GM12878 (cell line): ENCODE measurements at regions not wholly inside any gene's neighbourhood (a gene's known extent, or its start where the extent isn't known, plus 50 kb on each side); places are given as distances from the start of the nearest gene placed in this dataset.

Experiments used
- ATF2 ChIP-seq: IDR thresholded peaks from 2 replicates; pipeline ENCODE4 v1.6.1; 2012; ENCODE audit warnings: low read length, inconsistent platforms
- CBFB ChIP-seq: IDR thresholded peaks from 2 replicates; pipeline ENCODE4 v1.6.1; 2016; ENCODE audit warnings: antibody characterized with exemption, low read depth
- CTCF ChIP-seq, 3 experiments: IDR thresholded peaks in 2 of 3; conservative IDR thresholded peaks in 1 of 3; 2 replicates each; pipeline ENCODE4 v1.5.1; 2011; ENCODE audit warnings: low read depth in 3 of 3, low read length in 3 of 3, mild to moderate bottlenecking in 3 of 3, control low read depth in 2 of 3, moderate library complexity in 2 of 3, inconsistent platforms in 1 of 3, mixed read lengths in 1 of 3; ENCODE audit not compliant: control insufficient read depth in 2 of 3, insufficient read depth in 1 of 3; ENCODE audit errors: extremely low read depth in 1 of 3
- HDGF ChIP-seq: fragments of 450-650 bp; IDR thresholded peaks from 2 replicates; pipeline ENCODE4 v1.6.1; 2016; ENCODE audit warnings: antibody characterized with exemption
- POLR2A ChIP-seq: IDR thresholded peaks from 2 replicates; pipeline ENCODE4 v1.6.1; 2011; ENCODE audit warnings: low read depth, mild to moderate bottlenecking, low read length
- POLR2AphosphoS5 ChIP-seq: IDR thresholded peaks from 2 replicates; pipeline ENCODE4 v1.6.1; 2011; ENCODE audit warnings: mild to moderate bottlenecking, low read length, inconsistent platforms
- ZNF24 ChIP-seq: fragments of 450-650 bp; IDR thresholded peaks from 2 replicates; pipeline ENCODE4 v1.6.1; 2017; ENCODE audit warnings: antibody characterized with exemption, mild to moderate bottlenecking

- no peak for TF ChIP-seq ZNF24
- no peak for TF ChIP-seq CTCF (IDR thresholded peaks at IDR 0.05 in 2 of 3, conservative IDR thresholded peaks at IDR 0.05 in 1 of 3; ENCODE audit: control insufficient read depth in 2 of 3, extremely low read depth in 1 of 3, insufficient read depth in 1 of 3, low read depth in 3 of 3, low read length in 3 of 3)
- TF ChIP-seq ATF2 = no peak
- TF ChIP-seq CBFB = no peak
- TF ChIP-seq HDGF = no peak
- no peak for TF ChIP-seq POLR2A
- no peak for TF ChIP-seq POLR2AphosphoS5
Observed at GRCh38 chr17:63191610-63192009, 225.6 kb downstream of the TANC2 start.
